ENCODE measurements at regions not wholly inside any gene's neighbourhood (a gene's known extent, or its start where the extent isn't known, plus 50 kb on each side); places are given as distances from the start of the nearest gene placed in this dataset.

DNA sequence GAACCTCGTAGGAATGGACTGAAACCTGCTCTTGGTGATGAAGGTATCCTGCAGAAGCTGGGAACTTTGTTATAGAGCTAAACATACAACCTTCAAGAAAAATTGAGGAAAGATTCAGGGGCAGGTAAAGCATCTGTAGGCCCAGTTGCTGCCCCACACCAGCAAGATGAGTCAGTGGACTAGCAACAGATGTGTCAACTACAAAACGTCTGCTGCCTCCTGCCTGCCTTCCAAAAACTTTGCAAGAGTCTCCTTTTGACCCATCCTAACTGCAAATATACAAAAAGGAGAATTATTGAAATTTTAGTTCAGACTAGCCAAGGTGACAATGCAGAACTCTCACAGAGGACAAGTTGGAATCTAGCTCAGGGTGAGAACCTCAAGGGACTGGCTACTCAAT is 60.9 kb upstream of the TMTC1 start:
- TF ChIP-seq, protein P1, sequence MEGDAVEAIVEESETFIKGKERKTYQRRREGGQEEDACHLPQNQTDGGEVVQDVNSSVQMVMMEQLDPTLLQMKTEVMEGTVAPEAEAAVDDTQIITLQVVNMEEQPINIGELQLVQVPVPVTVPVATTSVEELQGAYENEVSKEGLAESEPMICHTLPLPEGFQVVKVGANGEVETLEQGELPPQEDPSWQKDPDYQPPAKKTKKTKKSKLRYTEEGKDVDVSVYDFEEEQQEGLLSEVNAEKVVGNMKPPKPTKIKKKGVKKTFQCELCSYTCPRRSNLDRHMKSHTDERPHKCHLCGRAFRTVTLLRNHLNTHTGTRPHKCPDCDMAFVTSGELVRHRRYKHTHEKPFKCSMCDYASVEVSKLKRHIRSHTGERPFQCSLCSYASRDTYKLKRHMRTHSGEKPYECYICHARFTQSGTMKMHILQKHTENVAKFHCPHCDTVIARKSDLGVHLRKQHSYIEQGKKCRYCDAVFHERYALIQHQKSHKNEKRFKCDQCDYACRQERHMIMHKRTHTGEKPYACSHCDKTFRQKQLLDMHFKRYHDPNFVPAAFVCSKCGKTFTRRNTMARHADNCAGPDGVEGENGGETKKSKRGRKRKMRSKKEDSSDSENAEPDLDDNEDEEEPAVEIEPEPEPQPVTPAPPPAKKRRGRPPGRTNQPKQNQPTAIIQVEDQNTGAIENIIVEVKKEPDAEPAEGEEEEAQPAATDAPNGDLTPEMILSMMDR (IDR thresholded peaks at IDR 0.05; ENCODE audit: low read depth, low read length, missing input control), result no peak
- TF ChIP-seq JUND (IDR thresholded peaks at IDR 0.05) (no peak), TAF1 (conservative IDR thresholded peaks at IDR 0.05) (no peak), NR2F2 (IDR thresholded peaks at IDR 0.05) (no peak), RAD21 (IDR thresholded peaks at IDR 0.05) (no peak), EGR1 (IDR thresholded peaks at IDR 0.05; ENCODE audit: low read depth in 2 of 2) (no peak), SP1 (IDR thresholded peaks at IDR 0.05) (no peak), RXRA (IDR thresholded peaks at IDR 0.05) (no peak), MAX (IDR thresholded peaks at IDR 0.05) (no peak)
- TF ChIP-seq, protein P2, sequence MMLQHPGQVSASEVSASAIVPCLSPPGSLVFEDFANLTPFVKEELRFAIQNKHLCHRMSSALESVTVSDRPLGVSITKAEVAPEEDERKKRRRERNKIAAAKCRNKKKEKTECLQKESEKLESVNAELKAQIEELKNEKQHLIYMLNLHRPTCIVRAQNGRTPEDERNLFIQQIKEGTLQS (IDR thresholded peaks at IDR 0.05), result no peak
